Fibroblast of the aortic adventitia (primary cell): ENCODE measurements at regions not wholly inside any gene's neighbourhood (a gene's known extent, or its start where the extent isn't known, plus 50 kb on each side); places are given as distances from the start of the nearest gene placed in this dataset.
A peak's percentile ranks its signal among the peaks of the same experiment; 100 is the strongest.

ENCODE experiments used
- DNase-seq: peaks from one replicate; pipeline ENCODE4 v3.0.0-alpha.2; 2010; ENCODE audit warnings: low read depth
- H3K4me3 ChIP-seq: 2 replicates; pipeline ENCODE4 v1.5.1; 2011; ENCODE audit warnings: low read depth, mild to moderate bottlenecking, control low read depth, low read length, moderate library complexity
- CTCF ChIP-seq: IDR thresholded peaks from 2 replicates; pipeline ENCODE4 v1.5.1; 2011; ENCODE audit warnings: mild to moderate bottlenecking, low read length, control low read depth, inconsistent platforms; ENCODE audit not compliant: insufficient read depth

- no peak for DNase-seq
- H3K4me3 ChIP-seq: no peak overlapping the region
- TF ChIP-seq CTCF: no peak
These were observed 218.2 kb downstream of the ARL4C start for GRCh38 chr2:234278556-234279255.

- no peak for TF ChIP-seq CTCF
- H3K4me3 ChIP-seq: no peak overlapping the region
- no peak for DNase-seq
These were observed 221.4 kb downstream of the ARL4C start for GRCh38 chr2:234275515-234275914.

GRCh38 chr2:234273887-234274584 is 222.8 kb downstream of the ARL4C start:
- no peak for TF ChIP-seq CTCF
- H3K4me3 ChIP-seq: no peak overlapping the region
- no peak for DNase-seq

GRCh38 chr2:234272069-234272850 is 221.8 kb downstream of the SPP2 start:
- DNase-seq: no peak
- no peak for TF ChIP-seq CTCF
- no peak overlapping the region for H3K4me3 ChIP-seq

GRCh38 chr2:234271338-234271737 is 220.8 kb downstream of the SPP2 start:
- DNase-seq: no peak

More at GRCh38 chr2:234271338-234271737, 220.8 kb downstream of the SPP2 start:
- H3K4me3 ChIP-seq: no peak overlapping the region
- peak; percentile 25 for TF ChIP-seq CTCF
